HCT116 (cell line): ENCODE measurements at regions not wholly inside any gene's neighbourhood (a gene's known extent, or its start where the extent isn't known, plus 50 kb on each side); places are given as distances from the start of the nearest gene placed in this dataset.

Source experiments
- ATF3 ChIP-seq: IDR thresholded peaks from 2 replicates; pipeline ENCODE4 v1.6.1; 2012
- CTCF ChIP-seq, 3 experiments: fragments of 200-600 bp in 1 of 3; sonication (generic) in 1 of 3; IDR thresholded peaks in 2 of 3; conservative IDR thresholded peaks in 1 of 3; 2 replicates each; pipeline ENCODE4 v1.5.1; 2012 to 2017; ENCODE audit warnings: low read depth in 2 of 3, low read length in 2 of 3, antibody characterized with exemption in 1 of 3, borderline replicate concordance in 1 of 3, control low read depth in 1 of 3, mild to moderate bottlenecking in 1 of 3, mixed read lengths in 1 of 3, mixed run types in 1 of 3, moderate library complexity in 1 of 3; ENCODE audit not compliant: insufficient read depth in 1 of 3
- EZH2 ChIP-seq: fragments of 200-600 bp; sonication (generic); IDR thresholded peaks from 2 replicates; pipeline ENCODE4 v1.6.1; 2017; ENCODE audit warnings: antibody characterized with exemption, mixed run types
- EZH2phosphoT487 ChIP-seq: fragments of 200-600 bp; IDR thresholded peaks from 2 replicates; pipeline ENCODE4 v1.6.1; 2018; ENCODE audit warnings: antibody characterized with exemption, borderline replicate concordance
- POLR2A ChIP-seq: IDR thresholded peaks from 2 replicates; pipeline ENCODE4 v1.7.0; 2011; ENCODE audit warnings: borderline replicate concordance; ENCODE audit not compliant: insufficient read depth, insufficient read length; ENCODE audit errors: extremely low read depth
- POLR2AphosphoS5 ChIP-seq: IDR thresholded peaks from 2 replicates; pipeline ENCODE4 v1.6.1; 2011; ENCODE audit warnings: mild to moderate bottlenecking, low read depth, low read length, moderate library complexity
- RAD21 ChIP-seq: IDR thresholded peaks from 2 replicates; pipeline ENCODE4 v1.6.1; 2012; ENCODE audit warnings: low read depth, mild to moderate bottlenecking
- REST ChIP-seq: IDR thresholded peaks from 2 replicates; pipeline ENCODE4 v1.6.1; 2012; ENCODE audit warnings: low read depth
- ZBTB33 ChIP-seq: IDR thresholded peaks from 2 replicates; pipeline ENCODE4 v1.6.1; 2011; ENCODE audit warnings: mild to moderate bottlenecking, low read length, moderate library complexity; ENCODE audit not compliant: insufficient replicate concordance; ENCODE audit errors: extremely low read depth
- ZNF274 ChIP-seq: fragments of 200-500 bp; sonication (Bioruptor generic); IDR thresholded peaks from 2 replicates; pipeline ENCODE4 v1.6.1; 2014; ENCODE audit warnings: mild to moderate bottlenecking, low read depth, low read length, inconsistent platforms

- TF ChIP-seq POLR2A (no peak), CTCF (IDR thresholded peaks at IDR 0.05 in 2 of 3, conservative IDR thresholded peaks at IDR 0.05 in 1 of 3; ENCODE audit: borderline replicate concordance in 1 of 3, insufficient read depth in 1 of 3, low read depth in 2 of 3, low read length in 2 of 3) (no peak), EZH2 (no peak), ZBTB33 (no peak), ATF3 (no peak), RAD21 (no peak), POLR2AphosphoS5 (no peak), ZNF274 (no peak), EZH2phosphoT487 (no peak), REST (no peak)
These were observed 210.3 kb downstream of the SYK start for GRCh38 chr9:91011891-91012290.
